ENCODE measurements at regions not wholly inside any gene's neighbourhood (a gene's known extent, or its start where the extent isn't known, plus 50 kb on each side); places are given as distances from the start of the nearest gene placed in this dataset.
"Not testable (repeated sequence)": the region's sequence is repeated elsewhere in the genome, so short reads cannot be mapped to it uniquely, and the experiment has no call there.

DNA sequence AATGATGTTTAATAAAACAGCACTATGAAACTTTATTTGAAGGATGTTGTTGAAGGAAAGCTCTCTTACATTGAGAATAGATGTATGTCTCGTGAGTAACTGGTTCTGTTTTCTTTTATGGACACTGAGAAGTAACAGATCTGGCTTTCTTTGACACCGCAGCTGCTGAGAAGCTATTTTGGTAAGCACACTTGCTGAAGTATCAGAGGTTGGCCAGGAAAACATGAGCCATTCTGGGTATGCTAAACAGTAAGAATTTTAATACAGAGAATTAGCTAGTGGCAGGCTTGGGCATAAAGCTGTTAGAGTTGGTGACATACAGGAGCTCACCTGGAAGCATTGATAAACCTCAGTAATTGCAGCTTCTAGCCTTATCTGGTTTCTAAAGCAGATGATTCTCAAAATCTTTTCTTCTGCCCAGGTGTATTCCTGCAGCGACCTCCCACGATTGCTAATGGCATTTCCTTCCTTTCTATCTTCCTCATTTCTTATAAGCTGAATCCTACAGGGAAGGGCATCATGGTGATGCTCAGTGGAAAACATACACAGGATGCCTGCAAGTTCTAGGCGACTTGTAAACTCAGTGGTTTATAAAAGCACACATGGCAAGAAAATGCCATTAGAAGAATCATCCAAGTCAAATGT is 291.6 kb upstream of the SLC16A7 start:
- Histone ChIP-seq H3K4me2 (ENCODE audit: low read length) (no peak overlapping the region), H3K4me3 (ENCODE audit: low read length) (no peak overlapping the region), H3K9ac (ENCODE audit: low read depth, low read length) (no peak overlapping the region), H3K9me3 (replicated peaks; ENCODE audit: low read length) (no peaks in the 10 kb centered on the region), H3K27me3 (ENCODE audit: control insufficient read depth, insufficient read depth, low read length) (no peaks in the 10 kb centered on the region), H3K4me1 (ENCODE audit: control insufficient read depth, insufficient read depth, low read length) (no peaks in the 10 kb centered on the region), H3K36me3 (ENCODE audit: insufficient read depth, low read length) (no peaks in the 10 kb centered on the region)

DNA sequence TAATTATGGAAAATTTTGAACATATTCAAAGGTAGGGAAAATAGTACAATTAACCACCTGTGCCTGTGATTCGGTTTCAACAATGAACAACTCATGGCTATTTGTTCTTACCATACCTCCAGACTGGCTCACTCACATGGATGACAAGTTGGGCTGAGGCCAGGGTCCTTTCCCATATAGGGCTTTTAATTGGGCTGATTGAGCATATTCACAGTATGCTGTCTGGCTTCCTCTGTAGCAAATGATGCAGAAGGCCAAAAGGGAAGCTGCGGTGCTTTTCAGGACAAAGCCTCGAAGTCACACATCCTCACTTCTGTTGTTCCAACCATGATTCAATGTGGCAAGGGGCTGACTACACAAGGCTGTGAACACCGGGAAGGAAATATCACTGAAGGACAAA is 297.5 kb upstream of the SLC16A7 start:
- Histone ChIP-seq H3K27me3 (ENCODE audit: control insufficient read depth, insufficient read depth, low read length) (no peaks in the 10 kb centered on the region), H3K4me2 (ENCODE audit: low read length) (no peak overlapping the region), H3K9me3 (replicated peaks; ENCODE audit: low read length) (no peaks in the 10 kb centered on the region), H3K9ac (ENCODE audit: low read depth, low read length) (no peak overlapping the region), H3K4me3 (ENCODE audit: low read length) (no peak overlapping the region), H3K4me1 (ENCODE audit: control insufficient read depth, insufficient read depth, low read length) (no peaks in the 10 kb centered on the region), H3K36me3 (ENCODE audit: insufficient read depth, low read length) (no peaks in the 10 kb centered on the region)

DNA sequence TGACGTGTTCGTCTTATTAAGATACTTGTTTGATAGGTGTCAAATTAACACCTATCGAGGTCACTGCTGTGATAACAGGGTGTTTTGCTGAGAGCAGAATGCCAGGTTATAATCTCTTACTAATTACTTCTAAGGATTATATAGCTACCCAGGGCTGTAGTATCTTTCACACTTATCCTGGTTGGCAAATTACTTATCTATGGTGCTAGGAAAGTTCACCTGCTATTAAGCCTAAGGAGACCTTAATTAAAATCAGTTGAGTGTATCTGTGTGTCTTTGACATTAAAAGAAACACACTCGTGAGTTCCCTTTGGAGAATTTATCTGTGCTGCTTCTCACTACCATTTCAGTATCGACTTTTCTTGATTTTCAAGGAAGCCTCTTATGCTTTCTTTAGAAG is 301.6 kb upstream of the SLC16A7 start:
- Histone ChIP-seq H3K27me3 (ENCODE audit: control insufficient read depth, insufficient read depth, low read length) (no peaks in the 10 kb centered on the region), H3K4me3 (ENCODE audit: low read length) (no peak overlapping the region), H3K9ac (ENCODE audit: low read depth, low read length) (no peak overlapping the region), H3K36me3 (ENCODE audit: insufficient read depth, low read length) (no peaks in the 10 kb centered on the region), H3K4me1 (ENCODE audit: control insufficient read depth, insufficient read depth, low read length) (no peaks in the 10 kb centered on the region), H3K4me2 (ENCODE audit: low read length) (no peak overlapping the region), H3K9me3 (replicated peaks; ENCODE audit: low read length) (no peaks in the 10 kb centered on the region)

DNA sequence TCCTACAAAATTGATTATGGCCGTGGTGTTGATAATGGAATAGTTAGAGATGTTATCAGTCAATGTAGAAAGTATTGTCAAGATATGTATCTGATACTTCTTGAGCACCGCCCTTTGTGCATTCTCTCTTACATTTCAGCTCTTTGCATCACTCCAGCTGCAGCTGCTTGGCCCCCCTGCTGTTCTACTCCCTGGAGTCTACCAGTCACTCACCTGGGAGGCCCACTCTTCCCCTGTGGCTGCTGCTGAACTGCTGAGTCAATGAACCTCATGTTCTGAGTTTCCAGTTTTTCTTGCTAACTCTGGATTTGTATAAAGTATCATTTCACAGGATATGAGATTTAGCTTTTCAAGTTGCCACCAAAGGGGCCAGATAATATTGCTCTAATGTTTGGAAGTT is 312.8 kb upstream of the SLC16A7 start:
- Histone ChIP-seq H3K4me2 (ENCODE audit: low read length) (no peak overlapping the region), H3K4me1 (ENCODE audit: control insufficient read depth, insufficient read depth, low read length) (no peaks in the 10 kb centered on the region), H3K36me3 (ENCODE audit: insufficient read depth, low read length) (no peaks in the 10 kb centered on the region), H3K4me3 (ENCODE audit: low read length) (no peak overlapping the region), H3K9ac (ENCODE audit: low read depth, low read length) (no peak overlapping the region), H3K27me3 (ENCODE audit: control insufficient read depth, insufficient read depth, low read length) (no peaks in the 10 kb centered on the region), H3K9me3 (replicated peaks; ENCODE audit: low read length) (no peaks in the 10 kb centered on the region)

DNA sequence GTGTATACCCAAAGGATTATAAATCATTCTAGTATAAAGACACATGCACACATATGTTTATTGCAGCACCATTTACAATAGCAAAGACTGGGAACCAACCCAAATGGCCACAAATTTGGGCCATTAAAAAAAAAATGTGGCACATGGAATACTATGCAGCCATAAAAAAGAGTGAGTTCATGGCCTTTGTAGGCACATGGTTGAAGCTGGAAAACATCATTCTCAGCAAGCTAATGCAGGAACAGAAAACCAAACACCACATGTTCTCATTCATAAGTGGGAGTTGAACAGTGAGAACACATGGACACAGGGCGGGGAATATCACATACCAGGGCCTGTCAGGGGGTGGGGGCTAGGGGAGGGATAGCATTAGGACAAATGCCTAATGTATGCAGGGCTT is 322.3 kb upstream of the SLC16A7 start:
- not testable (repeated sequence) for H3K4me2 ChIP-seq (ENCODE audit: low read length); H3K9ac ChIP-seq (ENCODE audit: low read depth, low read length); H3K9me3 ChIP-seq (replicated peaks; ENCODE audit: low read length); H3K4me3 ChIP-seq (ENCODE audit: low read length); H3K36me3 ChIP-seq (ENCODE audit: insufficient read depth, low read length); H3K27me3 ChIP-seq (ENCODE audit: control insufficient read depth, insufficient read depth, low read length); H3K4me1 ChIP-seq (ENCODE audit: control insufficient read depth, insufficient read depth, low read length)

DNA sequence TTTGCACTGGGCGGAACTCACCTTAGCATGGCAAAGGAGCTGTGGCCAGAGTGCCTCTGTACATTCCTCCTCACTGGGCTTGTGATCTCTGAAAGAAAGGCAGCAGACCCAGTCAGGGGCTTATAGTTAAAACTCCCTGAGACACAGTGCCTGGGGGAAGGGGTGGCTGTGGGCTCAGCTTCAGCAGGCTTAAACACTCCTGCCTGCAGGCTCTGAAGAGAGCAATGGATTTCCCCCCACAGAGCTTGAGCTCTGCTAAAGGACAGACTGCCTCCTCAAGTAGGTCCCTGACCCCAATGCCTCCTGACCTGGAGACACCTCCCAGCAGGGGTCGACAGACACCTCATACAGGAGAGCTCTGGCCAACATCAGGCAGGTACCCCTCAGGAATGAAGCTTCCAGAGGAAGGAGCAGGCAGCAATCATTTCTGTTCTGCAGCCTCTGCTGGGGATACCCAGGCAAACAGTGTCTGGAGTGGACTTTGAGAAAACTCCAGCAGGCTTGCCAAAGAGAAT is 327.5 kb upstream of the SLC16A7 start:
- H3K4me3 ChIP-seq (ENCODE audit: low read length): no peak overlapping the region
- H3K9me3 ChIP-seq (replicated peaks; ENCODE audit: low read length): no peaks in the 10 kb centered on the region
- H3K4me2 ChIP-seq (ENCODE audit: low read length): no peak overlapping the region

DNA sequence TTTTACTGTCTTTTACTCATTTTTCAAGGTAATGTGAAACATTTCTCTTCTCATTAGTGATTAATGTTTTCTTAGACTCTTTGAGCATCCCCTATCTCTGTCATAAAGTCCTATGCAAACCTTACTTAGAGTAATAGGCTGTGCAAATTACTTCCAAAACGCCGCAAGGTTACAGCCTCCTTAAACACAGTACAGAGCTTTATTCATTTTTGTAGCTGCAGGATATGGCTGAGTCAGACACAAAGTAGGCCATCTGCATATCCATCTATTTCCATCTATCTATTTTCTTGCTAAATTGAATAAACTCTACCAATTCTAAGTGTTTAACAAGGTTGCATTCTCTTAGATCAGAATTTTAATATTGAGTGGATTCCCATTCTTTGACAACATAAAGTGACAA is 335.6 kb upstream of the SLC16A7 start:
- Histone ChIP-seq H3K9me3 (replicated peaks; ENCODE audit: low read length) (no peaks in the 10 kb centered on the region), H3K27me3 (ENCODE audit: control insufficient read depth, insufficient read depth, low read length) (no peaks in the 10 kb centered on the region), H3K4me3 (ENCODE audit: low read length) (no peak overlapping the region), H3K9ac (ENCODE audit: low read depth, low read length) (no peak overlapping the region), H3K36me3 (ENCODE audit: insufficient read depth, low read length) (no peaks in the 10 kb centered on the region), H3K4me2 (ENCODE audit: low read length) (no peak overlapping the region), H3K4me1 (ENCODE audit: control insufficient read depth, insufficient read depth, low read length) (no peaks in the 10 kb centered on the region)

More for the DNA sequence above, 327.5 kb upstream of the SLC16A7 start:
- H3K9ac ChIP-seq (ENCODE audit: low read depth, low read length): no peak overlapping the region
- H3K36me3 ChIP-seq (ENCODE audit: insufficient read depth, low read length): no peaks in the 10 kb centered on the region
- H3K27me3 ChIP-seq (ENCODE audit: control insufficient read depth, insufficient read depth, low read length): no peaks in the 10 kb centered on the region
- H3K4me1 ChIP-seq (ENCODE audit: control insufficient read depth, insufficient read depth, low read length): no peaks in the 10 kb centered on the region

DNA sequence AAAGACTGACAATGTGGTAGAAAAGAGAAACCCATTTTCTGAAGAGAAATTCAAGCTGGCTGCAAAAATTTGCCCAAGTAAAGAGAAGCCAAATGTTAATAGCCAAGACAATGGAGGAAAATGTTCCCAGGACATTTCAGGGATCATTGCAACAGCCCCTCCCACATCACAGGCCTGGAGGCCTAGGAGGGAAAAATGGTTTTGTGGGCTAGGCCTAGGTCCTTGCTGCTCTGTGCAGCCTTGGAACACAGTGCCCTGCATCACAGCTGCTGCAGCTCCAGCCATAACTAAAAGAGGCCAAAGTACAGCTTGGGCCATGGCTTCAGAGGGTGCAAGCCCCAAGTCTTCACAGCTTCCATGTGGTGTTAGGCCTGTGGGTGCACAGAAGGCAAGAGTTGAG is 332.4 kb upstream of the LRIG3 start:
- no peak overlapping the region for H3K9ac ChIP-seq (ENCODE audit: low read depth, low read length)
- H3K27me3 ChIP-seq (ENCODE audit: control insufficient read depth, insufficient read depth, low read length): no peaks in the 10 kb centered on the region
- H3K4me3 ChIP-seq (ENCODE audit: low read length): no peak overlapping the region
- no peaks in the 10 kb centered on the region for H3K9me3 ChIP-seq (replicated peaks; ENCODE audit: low read length)
- H3K4me2 ChIP-seq (ENCODE audit: low read length): no peak overlapping the region
- H3K4me1 ChIP-seq (ENCODE audit: control insufficient read depth, insufficient read depth, low read length): no peaks in the 10 kb centered on the region
- no peaks in the 10 kb centered on the region for H3K36me3 ChIP-seq (ENCODE audit: insufficient read depth, low read length)

DNA sequence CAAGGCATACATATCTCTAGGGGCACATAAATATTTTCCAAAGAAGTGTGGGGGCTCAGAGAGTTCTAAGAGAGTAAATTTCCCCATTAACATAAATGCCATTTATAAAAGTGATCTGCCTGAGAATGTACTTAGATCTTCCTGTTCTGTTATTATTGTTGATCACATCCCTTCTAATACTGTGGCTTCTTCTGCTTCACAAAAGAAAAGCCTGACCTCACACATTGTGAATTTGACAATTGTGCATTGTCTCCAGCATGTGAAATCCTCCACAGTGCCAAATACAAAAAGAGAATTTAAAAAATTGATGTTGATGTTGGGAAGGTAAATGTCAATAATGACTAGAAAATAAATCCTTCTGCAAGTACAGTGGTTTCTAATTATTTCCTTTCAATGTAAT is 330.5 kb upstream of the LRIG3 start:
- no peak overlapping the region for H3K9ac ChIP-seq (ENCODE audit: low read depth, low read length)
- no peaks in the 10 kb centered on the region for H3K4me1 ChIP-seq (ENCODE audit: control insufficient read depth, insufficient read depth, low read length)
- H3K4me2 ChIP-seq (ENCODE audit: low read length): no peak overlapping the region

DNA sequence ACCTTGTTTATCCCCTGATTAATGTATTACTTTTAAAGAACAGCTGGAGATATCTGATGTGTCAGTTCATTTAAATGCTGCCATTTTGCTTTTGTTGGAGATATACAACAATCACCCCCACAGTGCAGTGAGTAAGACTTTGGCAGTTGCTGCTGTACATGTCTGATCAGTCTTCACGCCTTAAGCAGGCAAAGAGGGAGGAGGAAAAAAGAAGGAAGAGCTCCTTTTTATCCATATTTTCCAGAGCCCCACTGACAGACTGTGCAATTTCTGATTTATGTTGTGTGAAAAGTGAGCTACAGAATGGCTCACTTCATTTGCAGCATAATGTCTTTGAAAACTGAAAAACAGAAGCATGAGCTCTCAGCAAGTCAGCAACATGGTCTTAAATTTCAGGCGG is 319.7 kb upstream of the LRIG3 start:
- Histone ChIP-seq H3K4me2 (ENCODE audit: low read length) (no peak overlapping the region), H3K9ac (ENCODE audit: low read depth, low read length) (no peak overlapping the region), H3K9me3 (replicated peaks; ENCODE audit: low read length) (no peaks in the 10 kb centered on the region), H3K27me3 (ENCODE audit: control insufficient read depth, insufficient read depth, low read length) (no peaks in the 10 kb centered on the region), H3K4me3 (ENCODE audit: low read length) (no peak overlapping the region), H3K36me3 (ENCODE audit: insufficient read depth, low read length) (no peaks in the 10 kb centered on the region), H3K4me1 (ENCODE audit: control insufficient read depth, insufficient read depth, low read length) (no peaks in the 10 kb centered on the region)

More for the DNA sequence above, 330.5 kb upstream of the LRIG3 start:
- no peaks in the 10 kb centered on the region for H3K36me3 ChIP-seq (ENCODE audit: insufficient read depth, low read length)
- no peaks in the 10 kb centered on the region for H3K27me3 ChIP-seq (ENCODE audit: control insufficient read depth, insufficient read depth, low read length)
- no peaks in the 10 kb centered on the region for H3K9me3 ChIP-seq (replicated peaks; ENCODE audit: low read length)
- no peak overlapping the region for H3K4me3 ChIP-seq (ENCODE audit: low read length)

DNA sequence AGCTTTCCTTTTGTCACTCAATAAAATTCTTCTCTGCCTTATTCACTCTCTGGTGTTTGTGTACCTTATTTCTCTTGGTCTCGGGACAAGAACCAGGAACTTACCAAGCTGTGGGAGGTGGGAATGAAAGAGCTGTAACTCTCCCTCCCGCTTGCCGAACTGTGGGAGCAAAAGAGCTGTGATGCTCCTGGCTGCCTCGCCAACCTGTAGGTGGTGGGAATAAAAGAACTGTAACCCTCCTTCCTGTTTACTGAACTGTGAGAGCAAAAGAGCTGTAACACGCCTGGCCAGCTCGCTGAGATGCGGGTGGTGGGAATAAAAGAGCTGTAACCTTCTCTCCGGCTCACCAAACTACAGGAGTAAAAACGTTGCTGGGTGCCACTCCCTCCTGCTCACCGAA is 314.1 kb upstream of the LRIG3 start:
- Histone ChIP-seq H3K4me3 (ENCODE audit: low read length) (no peak overlapping the region), H3K9me3 (replicated peaks; ENCODE audit: low read length) (no peaks in the 10 kb centered on the region), H3K27me3 (ENCODE audit: control insufficient read depth, insufficient read depth, low read length) (no peaks in the 10 kb centered on the region)

DNA sequence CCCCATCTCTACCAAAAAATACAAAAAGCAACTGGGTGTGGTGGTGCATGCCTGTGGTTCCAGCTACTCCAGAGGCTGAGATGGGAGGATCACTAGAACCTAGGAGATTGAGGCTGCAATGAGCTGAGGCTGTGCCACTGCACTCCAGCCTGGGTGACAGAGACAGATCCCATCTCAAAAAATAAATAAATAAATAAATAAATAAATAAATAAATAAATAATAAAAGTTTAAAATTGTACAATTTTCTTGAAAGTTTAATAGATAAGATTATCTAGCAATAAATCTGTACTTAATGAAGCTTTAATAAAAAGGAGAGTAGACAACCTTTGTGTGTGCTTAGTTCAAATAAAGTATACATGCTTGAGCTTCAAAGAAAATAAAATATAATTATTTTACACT is 310.0 kb upstream of the LRIG3 start:
- H3K9me3 ChIP-seq (replicated peaks; ENCODE audit: low read length): no peaks in the 10 kb centered on the region
- H3K9ac ChIP-seq (ENCODE audit: low read depth, low read length): no peak overlapping the region
- no peaks in the 10 kb centered on the region for H3K27me3 ChIP-seq (ENCODE audit: control insufficient read depth, insufficient read depth, low read length)
- H3K4me2 ChIP-seq (ENCODE audit: low read length): no peak overlapping the region
- no peaks in the 10 kb centered on the region for H3K36me3 ChIP-seq (ENCODE audit: insufficient read depth, low read length)
- no peak overlapping the region for H3K4me3 ChIP-seq (ENCODE audit: low read length)
- no peaks in the 10 kb centered on the region for H3K4me1 ChIP-seq (ENCODE audit: control insufficient read depth, insufficient read depth, low read length)

More for the DNA sequence above, 314.1 kb upstream of the LRIG3 start:
- Histone ChIP-seq H3K9ac (ENCODE audit: low read depth, low read length) (no peak overlapping the region), H3K36me3 (ENCODE audit: insufficient read depth, low read length) (no peaks in the 10 kb centered on the region), H3K4me2 (ENCODE audit: low read length) (no peak overlapping the region), H3K4me1 (ENCODE audit: control insufficient read depth, insufficient read depth, low read length) (no peaks in the 10 kb centered on the region)

Measured in skeletal muscle satellite cell (primary cell).